ENCODE measurements at regions not wholly inside any gene's neighbourhood (a gene's known extent, or its start where the extent isn't known, plus 50 kb on each side); places are given as distances from the start of the nearest gene placed in this dataset.

GRCh38 chr2:215667585-215668377, 231.9 kb upstream of the FN1 start:
- H3K4me3 ChIP-seq (ENCODE audit: low read depth, low read length), result no peak overlapping the region
- TF ChIP-seq CTCF (IDR thresholded peaks at IDR 0.05; ENCODE audit: low read depth, low read length), result no peak

GRCh38 chr2:215664847-215665525, 229.1 kb upstream of the FN1 start:
- no peak overlapping the region for H3K4me3 ChIP-seq (ENCODE audit: low read depth, low read length)
- TF ChIP-seq CTCF (IDR thresholded peaks at IDR 0.05; ENCODE audit: low read depth, low read length), result no peak

GRCh38 chr2:215662715-215663114, 226.8 kb upstream of the FN1 start:
- H3K4me3 ChIP-seq (ENCODE audit: low read depth, low read length), result no peak overlapping the region
- no peak for TF ChIP-seq CTCF (IDR thresholded peaks at IDR 0.05; ENCODE audit: low read depth, low read length)

GRCh38 chr2:215660687-215661086, 224.8 kb upstream of the FN1 start:
- H3K4me3 ChIP-seq (ENCODE audit: low read depth, low read length), result no peak overlapping the region
- no peak for TF ChIP-seq CTCF (IDR thresholded peaks at IDR 0.05; ENCODE audit: low read depth, low read length)

GRCh38 chr2:215659650-215660049, 223.8 kb upstream of the FN1 start:
- no peak for TF ChIP-seq CTCF (IDR thresholded peaks at IDR 0.05; ENCODE audit: low read depth, low read length)
- H3K4me3 ChIP-seq (ENCODE audit: low read depth, low read length), result no peak overlapping the region

- H3K4me3 ChIP-seq (ENCODE audit: low read depth, low read length), result no peak overlapping the region
- no peak for TF ChIP-seq CTCF (IDR thresholded peaks at IDR 0.05; ENCODE audit: low read depth, low read length)
Measured at GRCh38 chr2:215658635-215659305, 222.9 kb upstream of the FN1 start.

- no peak overlapping the region for H3K4me3 ChIP-seq (ENCODE audit: low read depth, low read length)
- TF ChIP-seq CTCF (IDR thresholded peaks at IDR 0.05; ENCODE audit: low read depth, low read length), result no peak
Measured at GRCh38 chr2:215657844-215658243, 222.0 kb upstream of the FN1 start.

Measured in WI38 (cell line).